Caco-2 (cell line): ENCODE measurements at regions not wholly inside any gene's neighbourhood (a gene's known extent, or its start where the extent isn't known, plus 50 kb on each side); places are given as distances from the start of the nearest gene placed in this dataset.

Source experiments
- BruUV-seq: library from RNA; stranded (reverse); fragments of 400-500 nt; replicated peaks from 2 replicates; lab custom pipeline; 2021; lab: Mats Ljungman, UMichigan
- CTCF ChIA-PET: fragments of 300-600 bp; sonication (Branson Sonifier 250); formaldehyde crosslinking; loops from one replicate; lab custom pipeline; 2022; ENCODE audit warnings: antibody characterized with exemption; lab: Charles Lee
- POLR2A ChIA-PET: fragments of 300-600 bp; sonication (Branson Sonifier 250); formaldehyde crosslinking; loops from one replicate; lab custom pipeline; 2022; ENCODE audit warnings: antibody characterized with exemption; lab: Charles Lee
- DNase-seq, 2 experiments: peaks; one replicate each; pipeline versions ENCODE4 v3.0.0 to v3.0.0-alpha.2; 2020 to 2022
- H3K27me3 ChIP-seq: replicated peaks from 2 replicates; pipeline ENCODE4 v1.6.0; 2011; ENCODE audit warnings: low read length; ENCODE audit not compliant: control insufficient read depth, insufficient read depth
- H3K36me3 ChIP-seq: 2 replicates; pipeline ENCODE4 v1.5.1; 2011; ENCODE audit warnings: low read length; ENCODE audit not compliant: control insufficient read depth, insufficient read depth
- H3K4me1 ChIP-seq: fragments of 250-450 bp; sonication (Bioruptor Pico); 2 replicates; pipeline ENCODE4 v1.5.1; 2020; ENCODE audit warnings: mild to moderate bottlenecking
- H3K4me3 ChIP-seq: 2 replicates; pipeline ENCODE4 v1.5.1; 2011; ENCODE audit warnings: low read depth, mild to moderate bottlenecking, control low read depth, low read length
- H3K9me3 ChIP-seq: fragments of 250-450 bp; sonication (Bioruptor Pico); 2 replicates; pipeline ENCODE4 v1.5.1; 2020; ENCODE audit warnings: mild to moderate bottlenecking, moderate library complexity
- H3K27ac Mint-ChIP-seq: one replicate; pipeline ENCODE4 v1.8.0; 2022; ENCODE audit warnings: mixed read lengths; ENCODE audit not compliant: unreplicated experiment
- H3K27me3 Mint-ChIP-seq: one replicate; pipeline ENCODE4 v1.8.0; 2022; ENCODE audit warnings: mixed read lengths; ENCODE audit not compliant: insufficient read depth, unreplicated experiment
- H3K36me3 Mint-ChIP-seq: one replicate; pipeline ENCODE4 v1.8.0; 2022; ENCODE audit warnings: mild to moderate bottlenecking, mixed read lengths; ENCODE audit not compliant: insufficient read depth, unreplicated experiment
- H3K4me1 Mint-ChIP-seq: one replicate; pipeline ENCODE4 v1.8.0; 2022; ENCODE audit warnings: low read depth, mixed read lengths; ENCODE audit not compliant: unreplicated experiment
- H3K4me3 Mint-ChIP-seq: one replicate; pipeline ENCODE4 v1.8.0; 2022; ENCODE audit warnings: mild to moderate bottlenecking, moderate library complexity, mixed read lengths; ENCODE audit not compliant: unreplicated experiment
- H3K9me3 Mint-ChIP-seq: one replicate; pipeline ENCODE4 v1.8.0; 2022; ENCODE audit warnings: mixed read lengths; ENCODE audit not compliant: unreplicated experiment
- CTCF ChIP-seq, 2 experiments: fragments of 200-600 bp in 1 of 2; IDR thresholded peaks; 1 replicate in 1 of 2; 2 replicates in 1 of 2; pipeline versions ENCODE4 v1.5.1 to v1.8.0; 2011 to 2022; ENCODE audit warnings: antibody characterized with exemption in 1 of 2, control low read depth in 1 of 2, inconsistent platforms in 1 of 2, low read depth in 1 of 2, low read length in 1 of 2, mild to moderate bottlenecking in 1 of 2, moderate library complexity in 1 of 2; ENCODE audit not compliant: insufficient read depth in 1 of 2, severe bottlenecking in 1 of 2, unreplicated experiment in 1 of 2
- intact Hi-C: fragments of 100-400 bp; cut with micrococcal nuclease; formaldehyde crosslinking; loops from one replicate; pipeline ENCODE4 v1.10.0; 2022; ENCODE audit not compliant: unreplicated experiment

GRCh38 chr13:109412283-109412901 is 374.0 kb downstream of the IRS2 start:
- H3K9me3 Mint-ChIP-seq, result no peaks in the 10 kb centered on the region
- no peaks in the 10 kb centered on the region for H3K36me3 Mint-ChIP-seq
- peaks cover 6% of the 10 kb centered on the region for H3K27me3 Mint-ChIP-seq
- intact Hi-C loops, result loop anchor here (2.0 kb wide), 1 partner anchor 268 kb away; no protein-coding TSS in a partner anchor
- peak; percentile 76 to 82 for DNase-seq
- CTCF ChIA-PET, result no interaction called here
- Histone ChIP-seq H3K4me3 (peak overlapping the region; percentile 21), H3K36me3 (no peaks in the 10 kb centered on the region), H3K4me1 (no peaks in the 10 kb centered on the region), H3K9me3 (no peaks in the 10 kb centered on the region), H3K27me3 (no peaks in the 10 kb centered on the region)
- peaks cover 7% of the 10 kb centered on the region for H3K4me1 Mint-ChIP-seq
- BruUV-seq, result no TSS peak
- TF ChIP-seq CTCF (IDR thresholded peaks at IDR 0.05; ENCODE audit: insufficient read depth in 1 of 2, low read depth in 1 of 2, low read length in 1 of 2, severe bottlenecking in 1 of 2, unreplicated experiment in 1 of 2), result no peak
- peak overlapping the region; percentile 23 for H3K4me3 Mint-ChIP-seq
- H3K27ac Mint-ChIP-seq, result no peak overlapping the region
- POLR2A ChIA-PET, result no interaction called here

DNA sequence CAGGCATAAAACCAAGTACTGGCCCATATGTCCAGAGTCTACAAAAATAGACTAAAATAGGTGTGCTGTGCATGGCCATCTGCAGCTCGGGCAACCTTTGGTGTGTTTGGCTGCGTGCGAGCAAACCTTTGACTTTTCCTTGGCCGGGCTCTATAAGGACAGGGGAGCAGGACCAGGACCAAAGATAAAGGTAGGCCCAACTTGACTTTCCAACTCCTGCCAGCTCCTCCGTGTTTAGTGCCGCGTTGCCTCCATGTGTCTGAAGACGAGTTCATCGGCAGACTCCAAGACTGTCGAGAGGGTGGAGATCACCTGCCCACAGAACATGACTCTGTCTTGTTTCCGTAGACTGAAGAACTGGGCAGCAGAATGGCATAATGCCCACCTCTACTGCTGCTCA is 375.5 kb downstream of the IRS2 start:
- BruUV-seq, result no TSS peak
- CTCF ChIA-PET, result no interaction called here
- peaks cover 7% of the 10 kb centered on the region for H3K4me1 Mint-ChIP-seq

GRCh38 chr13:109408591-109409382 is 377.6 kb downstream of the IRS2 start:
- no peaks in the 10 kb centered on the region for H3K36me3 Mint-ChIP-seq
- BruUV-seq, result no TSS peak
- H3K27ac Mint-ChIP-seq, result no peak overlapping the region
- H3K9me3 Mint-ChIP-seq, result no peaks in the 10 kb centered on the region
- ChIA-PET CTCF (no interaction called here), POLR2A (no interaction called here)
- H3K27me3 Mint-ChIP-seq, result no peaks in the 10 kb centered on the region
- Histone ChIP-seq H3K9me3 (no peaks in the 10 kb centered on the region; the same call in 1 of the 2 replicates), H3K4me3 (no peak overlapping the region), H3K27me3 (no peaks in the 10 kb centered on the region), H3K4me1 (no peaks in the 10 kb centered on the region), H3K36me3 (no peaks in the 10 kb centered on the region)
- no peak overlapping the region for H3K4me3 Mint-ChIP-seq
- H3K4me1 Mint-ChIP-seq, result peaks cover 7% of the 10 kb centered on the region
- intact Hi-C loops, result no loop called here
- no peak for DNase-seq
- no peak for TF ChIP-seq CTCF (IDR thresholded peaks at IDR 0.05; ENCODE audit: insufficient read depth in 1 of 2, low read depth in 1 of 2, low read length in 1 of 2, severe bottlenecking in 1 of 2, unreplicated experiment in 1 of 2)

More for the DNA sequence above, 375.5 kb downstream of the IRS2 start:
- H3K4me3 ChIP-seq, result no peak overlapping the region
- DNase-seq, result no peak
- Mint-ChIP-seq H3K4me3 (no peak overlapping the region), H3K36me3 (no peaks in the 10 kb centered on the region), H3K27me3 (no peaks in the 10 kb centered on the region), H3K27ac (no peak overlapping the region), H3K9me3 (no peaks in the 10 kb centered on the region)
- POLR2A ChIA-PET, result no interaction called here
- H3K36me3 ChIP-seq, result no peaks in the 10 kb centered on the region
- H3K9me3 ChIP-seq, result no peaks in the 10 kb centered on the region
- H3K27me3 ChIP-seq, result no peaks in the 10 kb centered on the region
- intact Hi-C loops, result no loop called here
- no peaks in the 10 kb centered on the region for H3K4me1 ChIP-seq
- no peak for TF ChIP-seq CTCF (IDR thresholded peaks at IDR 0.05; ENCODE audit: insufficient read depth in 1 of 2, low read depth in 1 of 2, low read length in 1 of 2, severe bottlenecking in 1 of 2, unreplicated experiment in 1 of 2)
